ENCODE measurements at regions not wholly inside any gene's neighbourhood (a gene's known extent, or its start where the extent isn't known, plus 50 kb on each side); places are given as distances from the start of the nearest gene placed in this dataset.

GRCh38 chr6:94417363-94417762 is 998.0 kb upstream of the EPHA7 start:
- H4K20me1 ChIP-seq (ENCODE audit: control insufficient read depth, insufficient read depth, low read length, poor library complexity, severe bottlenecking): no peaks in the 10 kb centered on the region
- H3K27me3 ChIP-seq (replicated peaks in 1 of 4; ENCODE audit: control extremely low read depth in 1 of 4, control insufficient read depth in 3 of 4, insufficient read depth in 4 of 4, low read length in 3 of 4): no peaks in the 10 kb centered on the region
- H3K27ac Mint-ChIP-seq: no peak overlapping the region
- no peaks in the 10 kb centered on the region for H3K36me3 ChIP-seq (replicated peaks in 1 of 2; ENCODE audit: control extremely low read depth in 1 of 2, control insufficient read depth in 1 of 2, extremely low read depth in 1 of 2, insufficient read depth in 2 of 2, low read length in 1 of 2)
- no CpG with 5 or more reads among the region's 1 CpG for WGBS (ENCODE audit: insufficient coverage)
- no peak overlapping the region for H3K4me2 ChIP-seq (replicated peaks; ENCODE audit: low read depth, low read length, poor library complexity, severe bottlenecking)
- H3K27me3 Mint-ChIP-seq: no peaks in the 10 kb centered on the region
- H2AFZ ChIP-seq (ENCODE audit: insufficient read depth, low read depth, low read length, poor library complexity, severe bottlenecking): no peak overlapping the region
- H3K4me3 ChIP-seq (ENCODE audit: control extremely low read depth in 1 of 5, extremely low read depth in 1 of 5, insufficient read depth in 1 of 5, low read depth in 2 of 5, low read length in 4 of 5): no peak overlapping the region
- no peak overlapping the region for H3K4me3 Mint-ChIP-seq
- POLR2A ChIA-PET: no interaction called here
- DNase-seq: no peak
- CTCF ChIA-PET: no interaction called here
- no peak overlapping the region for H3K9ac ChIP-seq (ENCODE audit: low read length)
- ATAC-seq (ENCODE audit: low read depth): no peak
- TF ChIP-seq EZH2 (IDR thresholded peaks at IDR 0.05; ENCODE audit: borderline replicate concordance, insufficient read depth, low read depth, low read length, poor library complexity, severe bottlenecking): no peak
- TF ChIP-seq CTCF (IDR thresholded peaks at IDR 0.05): no peak
- no peaks in the 10 kb centered on the region for H3K9me3 Mint-ChIP-seq (ENCODE audit: insufficient read depth)
- H3K79me2 ChIP-seq (ENCODE audit: control insufficient read depth, insufficient read depth, low read length): no peaks in the 10 kb centered on the region
- no peak overlapping the region for H3K27ac ChIP-seq (ENCODE audit: low read length in 2 of 2)
- H3K4me1 Mint-ChIP-seq: no peaks in the 10 kb centered on the region
- H3K4me1 ChIP-seq (ENCODE audit: control insufficient read depth in 2 of 2, insufficient read depth in 2 of 2, low read length in 2 of 2): no peaks in the 10 kb centered on the region
- no peaks in the 10 kb centered on the region for H3K9me3 ChIP-seq (ENCODE audit: control extremely low read depth in 1 of 3, control insufficient read depth in 2 of 3, insufficient read depth in 1 of 3, low read length in 2 of 3)
- intact Hi-C loops (cut with micrococcal nuclease): no loop called here

DNA sequence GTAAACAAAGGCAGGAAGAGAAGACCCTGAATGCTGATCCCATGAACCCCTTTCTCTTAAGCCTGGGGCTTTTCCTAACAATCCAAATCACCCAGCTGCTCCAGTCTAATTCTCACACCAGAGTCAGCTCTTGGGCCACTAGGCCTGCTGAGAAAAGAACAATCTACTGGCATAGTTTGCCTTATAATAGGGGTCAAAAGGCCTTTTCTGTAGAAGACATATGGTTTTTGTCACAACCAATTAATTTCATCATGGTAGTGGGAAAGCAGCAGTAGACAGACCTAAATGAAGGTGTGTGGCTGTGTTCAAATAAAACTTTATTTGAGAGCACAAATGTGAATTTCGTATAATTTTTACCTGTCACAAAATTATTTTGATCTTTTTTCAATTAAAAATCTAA is 994.7 kb upstream of the EPHA7 start:
- H3K9ac ChIP-seq (ENCODE audit: low read length): no peak overlapping the region
- no peak overlapping the region for H2AFZ ChIP-seq (ENCODE audit: insufficient read depth, low read depth, low read length, poor library complexity, severe bottlenecking)
- no peaks in the 10 kb centered on the region for H4K20me1 ChIP-seq (ENCODE audit: control insufficient read depth, insufficient read depth, low read length, poor library complexity, severe bottlenecking)
- H3K27me3 ChIP-seq (replicated peaks in 1 of 4; ENCODE audit: control extremely low read depth in 1 of 4, control insufficient read depth in 3 of 4, insufficient read depth in 4 of 4, low read length in 3 of 4): no peaks in the 10 kb centered on the region
- ChIA-PET CTCF (no interaction called here), POLR2A (no interaction called here)
- WGBS (ENCODE audit: insufficient coverage): no CpG with 5 or more reads among the region's 1 CpG
- no peaks in the 10 kb centered on the region for H3K4me1 ChIP-seq (ENCODE audit: control insufficient read depth in 2 of 2, insufficient read depth in 2 of 2, low read length in 2 of 2)
- H3K4me2 ChIP-seq (replicated peaks; ENCODE audit: low read depth, low read length, poor library complexity, severe bottlenecking): no peak overlapping the region
- ATAC-seq (ENCODE audit: low read depth): no peak
- intact Hi-C loops (cut with micrococcal nuclease): no loop called here
- no peak overlapping the region for H3K27ac ChIP-seq (ENCODE audit: low read length in 2 of 2)
- H3K4me1 Mint-ChIP-seq: no peaks in the 10 kb centered on the region
- no peaks in the 10 kb centered on the region for H3K36me3 ChIP-seq (replicated peaks in 1 of 2; ENCODE audit: control extremely low read depth in 1 of 2, control insufficient read depth in 1 of 2, extremely low read depth in 1 of 2, insufficient read depth in 2 of 2, low read length in 1 of 2)
- H3K27me3 Mint-ChIP-seq: no peaks in the 10 kb centered on the region
- H3K4me3 Mint-ChIP-seq: no peak overlapping the region
- H3K4me3 ChIP-seq (ENCODE audit: control extremely low read depth in 1 of 5, extremely low read depth in 1 of 5, insufficient read depth in 1 of 5, low read depth in 2 of 5, low read length in 4 of 5): no peak overlapping the region
- H3K9me3 ChIP-seq (ENCODE audit: control extremely low read depth in 1 of 3, control insufficient read depth in 2 of 3, insufficient read depth in 1 of 3, low read length in 2 of 3): no peaks in the 10 kb centered on the region
- H3K79me2 ChIP-seq (ENCODE audit: control insufficient read depth, insufficient read depth, low read length): no peaks in the 10 kb centered on the region
- peaks cover 3% of the 10 kb centered on the region for H3K9me3 Mint-ChIP-seq (ENCODE audit: insufficient read depth)
- DNase-seq: no peak
- no peak overlapping the region for H3K27ac Mint-ChIP-seq
- TF ChIP-seq CTCF (IDR thresholded peaks at IDR 0.05) (no peak), EZH2 (IDR thresholded peaks at IDR 0.05; ENCODE audit: borderline replicate concordance, insufficient read depth, low read depth, low read length, poor library complexity, severe bottlenecking) (no peak)

All from B cell (primary cell).